HL-60 (cell line): ENCODE measurements at regions not wholly inside any gene's neighbourhood (a gene's known extent, or its start where the extent isn't known, plus 50 kb on each side); places are given as distances from the start of the nearest gene placed in this dataset.

ENCODE experiments used
- DNase-seq, 2 experiments: peaks; one replicate each; pipeline ENCODE4 v3.0.0-alpha.2; 2010 to 2020; ENCODE audit warnings: low read depth in 1 of 2, low spot score in 1 of 2
- H3K27ac ChIP-seq: fragments of 250-450 bp; sonication (Bioruptor Pico); replicated peaks from 2 replicates; pipeline ENCODE4 v1.5.1; 2020; ENCODE audit warnings: mild to moderate bottlenecking, moderate library complexity
- H3K27me3 ChIP-seq: fragments of 250-450 bp; sonication (Bioruptor Pico); 2 replicates; pipeline ENCODE4 v1.5.1; 2021; ENCODE audit warnings: mild to moderate bottlenecking, moderate library complexity; ENCODE audit not compliant: insufficient read depth, poor library complexity, severe bottlenecking
- H3K4me3 ChIP-seq: replicated peaks from 2 replicates; pipeline ENCODE4 v1.5.1; 2011; ENCODE audit warnings: mild to moderate bottlenecking, control low read depth, low read length; ENCODE audit not compliant: insufficient read depth
- GABPA ChIP-seq: IDR thresholded peaks from 2 replicates; pipeline ENCODE4 v1.6.1; 2012; ENCODE audit warnings: low read depth
- POLR2AphosphoS5 ChIP-seq: IDR thresholded peaks from 2 replicates; pipeline ENCODE4 v1.6.1; 2012; ENCODE audit warnings: low read depth
- SPI1 ChIP-seq: IDR thresholded peaks from 2 replicates; pipeline ENCODE4 v1.6.1; 2012; ENCODE audit warnings: low read depth, mild to moderate bottlenecking, borderline replicate concordance
- TF ChIP-seq, protein P1 (sequence below): IDR thresholded peaks from one replicate; pipeline ENCODE4 v1.5.1; 2011; ENCODE audit warnings: low read length, control low read depth, inconsistent platforms; ENCODE audit not compliant: insufficient read depth
- TF ChIP-seq, protein P2 (sequence below): IDR thresholded peaks from 2 replicates; pipeline ENCODE4 v1.6.1; 2012; ENCODE audit warnings: low read depth; ENCODE audit not compliant: insufficient replicate concordance

DNA sequence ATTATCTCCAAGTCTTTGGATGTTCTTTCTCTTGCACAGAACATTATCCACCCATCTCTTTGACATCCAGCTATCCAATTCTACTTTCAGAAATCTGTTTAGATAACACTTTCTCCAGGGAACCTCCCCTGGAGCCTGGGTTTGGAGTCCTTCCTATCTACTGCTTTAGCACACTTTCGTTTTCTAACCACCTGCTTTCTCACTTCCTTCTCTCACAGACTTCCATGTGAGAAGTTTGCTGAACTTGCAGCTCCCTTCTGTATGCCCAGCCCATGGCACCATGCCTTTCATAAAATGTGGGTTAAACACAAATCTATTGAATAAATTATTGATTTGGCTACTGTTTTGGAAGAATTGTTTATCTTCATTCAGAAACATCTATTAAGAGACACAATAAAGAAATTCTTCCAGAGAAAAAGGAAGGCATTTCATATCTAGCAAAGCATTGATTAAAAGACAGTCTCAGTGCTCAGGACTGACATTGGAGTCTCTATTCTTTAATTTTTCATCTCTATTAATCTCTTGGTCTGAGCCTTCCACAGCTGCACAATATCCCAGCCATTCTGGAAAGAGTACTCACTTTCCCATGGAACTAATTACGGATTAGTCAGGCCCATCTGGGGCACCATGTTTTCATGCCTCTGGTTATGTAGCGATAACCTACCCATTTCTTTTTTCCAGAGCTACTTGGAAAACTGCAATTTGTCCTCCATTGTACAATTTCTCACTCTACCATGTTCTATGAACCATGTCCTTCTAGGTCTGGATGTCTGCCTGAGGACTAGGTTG, 1077.3 kb downstream of the SORCS3 start:
- DNase-seq: no peak
- no peak for TF ChIP-seq POLR2AphosphoS5
- TF ChIP-seq SPI1: no peak
- no peak for TF ChIP-seq GABPA
- TF ChIP-seq, protein P1, sequence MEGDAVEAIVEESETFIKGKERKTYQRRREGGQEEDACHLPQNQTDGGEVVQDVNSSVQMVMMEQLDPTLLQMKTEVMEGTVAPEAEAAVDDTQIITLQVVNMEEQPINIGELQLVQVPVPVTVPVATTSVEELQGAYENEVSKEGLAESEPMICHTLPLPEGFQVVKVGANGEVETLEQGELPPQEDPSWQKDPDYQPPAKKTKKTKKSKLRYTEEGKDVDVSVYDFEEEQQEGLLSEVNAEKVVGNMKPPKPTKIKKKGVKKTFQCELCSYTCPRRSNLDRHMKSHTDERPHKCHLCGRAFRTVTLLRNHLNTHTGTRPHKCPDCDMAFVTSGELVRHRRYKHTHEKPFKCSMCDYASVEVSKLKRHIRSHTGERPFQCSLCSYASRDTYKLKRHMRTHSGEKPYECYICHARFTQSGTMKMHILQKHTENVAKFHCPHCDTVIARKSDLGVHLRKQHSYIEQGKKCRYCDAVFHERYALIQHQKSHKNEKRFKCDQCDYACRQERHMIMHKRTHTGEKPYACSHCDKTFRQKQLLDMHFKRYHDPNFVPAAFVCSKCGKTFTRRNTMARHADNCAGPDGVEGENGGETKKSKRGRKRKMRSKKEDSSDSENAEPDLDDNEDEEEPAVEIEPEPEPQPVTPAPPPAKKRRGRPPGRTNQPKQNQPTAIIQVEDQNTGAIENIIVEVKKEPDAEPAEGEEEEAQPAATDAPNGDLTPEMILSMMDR: no peak
- TF ChIP-seq, protein P2, sequence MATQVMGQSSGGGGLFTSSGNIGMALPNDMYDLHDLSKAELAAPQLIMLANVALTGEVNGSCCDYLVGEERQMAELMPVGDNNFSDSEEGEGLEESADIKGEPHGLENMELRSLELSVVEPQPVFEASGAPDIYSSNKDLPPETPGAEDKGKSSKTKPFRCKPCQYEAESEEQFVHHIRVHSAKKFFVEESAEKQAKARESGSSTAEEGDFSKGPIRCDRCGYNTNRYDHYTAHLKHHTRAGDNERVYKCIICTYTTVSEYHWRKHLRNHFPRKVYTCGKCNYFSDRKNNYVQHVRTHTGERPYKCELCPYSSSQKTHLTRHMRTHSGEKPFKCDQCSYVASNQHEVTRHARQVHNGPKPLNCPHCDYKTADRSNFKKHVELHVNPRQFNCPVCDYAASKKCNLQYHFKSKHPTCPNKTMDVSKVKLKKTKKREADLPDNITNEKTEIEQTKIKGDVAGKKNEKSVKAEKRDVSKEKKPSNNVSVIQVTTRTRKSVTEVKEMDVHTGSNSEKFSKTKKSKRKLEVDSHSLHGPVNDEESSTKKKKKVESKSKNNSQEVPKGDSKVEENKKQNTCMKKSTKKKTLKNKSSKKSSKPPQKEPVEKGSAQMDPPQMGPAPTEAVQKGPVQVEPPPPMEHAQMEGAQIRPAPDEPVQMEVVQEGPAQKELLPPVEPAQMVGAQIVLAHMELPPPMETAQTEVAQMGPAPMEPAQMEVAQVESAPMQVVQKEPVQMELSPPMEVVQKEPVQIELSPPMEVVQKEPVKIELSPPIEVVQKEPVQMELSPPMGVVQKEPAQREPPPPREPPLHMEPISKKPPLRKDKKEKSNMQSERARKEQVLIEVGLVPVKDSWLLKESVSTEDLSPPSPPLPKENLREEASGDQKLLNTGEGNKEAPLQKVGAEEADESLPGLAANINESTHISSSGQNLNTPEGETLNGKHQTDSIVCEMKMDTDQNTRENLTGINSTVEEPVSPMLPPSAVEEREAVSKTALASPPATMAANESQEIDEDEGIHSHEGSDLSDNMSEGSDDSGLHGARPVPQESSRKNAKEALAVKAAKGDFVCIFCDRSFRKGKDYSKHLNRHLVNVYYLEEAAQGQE: no peak
- no peaks in the 10 kb centered on the region for H3K27me3 ChIP-seq
- no peak overlapping the region for H3K27ac ChIP-seq
- no peak overlapping the region for H3K4me3 ChIP-seq

DNA sequence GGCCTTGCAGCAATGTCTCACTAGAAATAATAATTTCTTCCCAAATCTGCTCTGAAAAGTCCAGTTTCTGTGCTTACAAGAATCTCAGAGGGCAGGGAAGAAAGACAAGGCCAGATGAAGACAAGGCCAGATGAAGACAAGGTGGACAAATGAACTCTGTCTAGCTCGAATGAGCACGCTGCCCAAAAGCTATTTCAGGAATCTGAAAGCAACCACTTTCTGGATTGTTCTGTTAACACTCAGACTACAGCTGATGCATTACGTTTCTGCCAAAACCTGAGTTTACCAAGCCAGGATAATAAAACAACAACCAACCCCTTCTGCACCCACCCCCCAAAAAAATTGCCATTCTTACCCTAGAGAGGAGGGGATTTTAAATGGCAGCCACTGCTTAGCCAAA, 1073.6 kb downstream of the SORCS3 start:
- no peaks in the 10 kb centered on the region for H3K27me3 ChIP-seq
- no peak for DNase-seq
- no peak overlapping the region for H3K27ac ChIP-seq
- TF ChIP-seq, protein P2: no peak
- TF ChIP-seq, protein P1: no peak
- TF ChIP-seq SPI1 (no peak), POLR2AphosphoS5 (no peak), GABPA (no peak)
- no peak overlapping the region for H3K4me3 ChIP-seq

DNA sequence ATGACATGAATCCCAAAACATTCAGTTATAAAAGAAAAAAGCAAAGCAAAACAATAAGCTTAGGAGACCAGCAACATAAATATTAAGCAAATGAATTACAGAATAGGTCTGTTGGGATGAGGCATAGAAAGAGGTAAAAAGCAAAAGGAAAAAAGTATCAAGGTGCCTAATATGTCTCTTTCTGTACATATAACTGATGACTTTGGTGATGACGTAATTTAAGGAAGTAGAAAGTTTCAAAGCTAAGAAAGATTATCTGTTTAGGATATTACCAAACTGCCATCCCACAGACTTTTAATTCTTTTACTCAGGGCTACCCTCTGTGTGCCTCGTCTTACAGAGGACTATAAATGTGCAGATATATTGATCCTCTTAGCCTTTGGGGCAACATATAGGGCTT, 1066.5 kb downstream of the SORCS3 start:
- no peak overlapping the region for H3K4me3 ChIP-seq
- DNase-seq: no peak
- H3K27me3 ChIP-seq: no peaks in the 10 kb centered on the region
- TF ChIP-seq POLR2AphosphoS5 (no peak), SPI1 (no peak)
- H3K27ac ChIP-seq: no peak overlapping the region

DNA sequence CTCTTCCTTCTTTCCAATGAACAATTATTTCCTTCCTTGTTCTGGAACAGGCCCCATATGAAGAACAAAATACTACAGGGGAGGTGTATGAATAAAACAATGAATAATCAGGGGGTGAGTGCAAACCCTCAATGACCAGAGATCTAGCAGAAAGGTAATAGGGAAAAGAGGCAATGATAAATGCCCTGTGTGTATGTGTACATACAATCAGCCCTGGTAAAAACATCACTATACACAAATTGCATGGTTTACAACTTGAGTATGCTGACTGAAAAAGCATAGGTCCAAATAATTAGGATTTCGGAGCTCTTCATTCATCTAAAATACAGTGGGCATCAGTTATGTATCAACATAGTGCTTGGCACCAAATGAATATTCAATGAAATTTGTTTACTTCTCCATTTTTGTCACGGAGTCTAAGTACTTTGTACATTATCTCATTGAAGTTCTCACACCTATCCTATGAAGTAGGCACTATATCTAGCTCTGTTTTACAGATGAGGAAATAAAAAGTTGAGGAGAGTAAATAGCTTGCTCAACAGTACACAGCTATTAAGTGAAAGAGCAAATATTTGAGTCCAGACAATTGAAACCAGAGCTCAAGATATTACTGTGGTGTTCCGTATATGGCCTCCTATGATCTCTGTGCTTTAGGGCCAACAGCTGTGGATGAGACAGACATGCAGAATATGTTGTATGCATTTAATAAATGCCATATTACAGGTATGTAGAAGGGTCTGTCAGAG, 1065.4 kb downstream of the SORCS3 start:
- no peaks in the 10 kb centered on the region for H3K27me3 ChIP-seq
- DNase-seq: no peak
- TF ChIP-seq, protein P1: no peak
- TF ChIP-seq GABPA (no peak), SPI1 (no peak), POLR2AphosphoS5 (no peak)
- TF ChIP-seq, protein P2: no peak
- H3K27ac ChIP-seq: no peak overlapping the region
- no peak overlapping the region for H3K4me3 ChIP-seq
